Activated naive CD8-positive, alpha-beta T cell treated with anti-CD3 and anti-CD28 coated beads for 36 hours (primary cell): ENCODE measurements at regions not wholly inside any gene's neighbourhood (a gene's known extent, or its start where the extent isn't known, plus 50 kb on each side); places are given as distances from the start of the nearest gene placed in this dataset.
"Not testable (repeated sequence)": the region's sequence is repeated elsewhere in the genome, so short reads cannot be mapped to it uniquely, and the experiment has no call there.

Experiments
- DNase-seq: peaks from one replicate; pipeline ENCODE4 v3.0.0; 2021
- H3K27ac Mint-ChIP-seq: one replicate; pipeline ENCODE4 v1.8.0; 2022; ENCODE audit warnings: mild to moderate bottlenecking, moderate library complexity, mixed read lengths
- H3K27me3 Mint-ChIP-seq: one replicate; pipeline ENCODE4 v1.8.0; 2022; ENCODE audit warnings: mild to moderate bottlenecking, mixed read lengths
- H3K36me3 Mint-ChIP-seq: one replicate; pipeline ENCODE4 v1.8.0; 2021; ENCODE audit warnings: mild to moderate bottlenecking, mixed read lengths
- H3K4me1 Mint-ChIP-seq: one replicate; pipeline ENCODE4 v1.8.0; 2021; ENCODE audit warnings: mixed read lengths
- H3K4me3 Mint-ChIP-seq: one replicate; pipeline ENCODE4 v1.8.0; 2022; ENCODE audit warnings: mild to moderate bottlenecking, moderate library complexity, mixed read lengths
- H3K9me3 Mint-ChIP-seq: one replicate; pipeline ENCODE4 v1.8.0; 2022; ENCODE audit warnings: mixed read lengths

- Mint-ChIP-seq H3K27me3 (peaks cover 58% of the 10 kb centered on the region), H3K36me3 (peaks cover 2% of the 10 kb centered on the region), H3K4me1 (no peaks in the 10 kb centered on the region), H3K27ac (no peak overlapping the region), H3K4me3 (no peak overlapping the region), H3K9me3 (no peaks in the 10 kb centered on the region)
- no peak for DNase-seq
These were observed 364.7 kb upstream of the DEFB115 start for GRCh38 chr20:30892541-30893345.

GRCh38 chr20:30893346-30894314, 363.8 kb upstream of the DEFB115 start:
- H3K36me3 Mint-ChIP-seq, DNase-seq, H3K4me1 Mint-ChIP-seq, H3K9me3 Mint-ChIP-seq, H3K4me3 Mint-ChIP-seq, H3K27ac Mint-ChIP-seq: not testable (repeated sequence)
- H3K27me3 Mint-ChIP-seq = peaks cover 64% of the 10 kb centered on the region

- H3K4me3 Mint-ChIP-seq, H3K36me3 Mint-ChIP-seq, H3K4me1 Mint-ChIP-seq, H3K27ac Mint-ChIP-seq, H3K9me3 Mint-ChIP-seq, DNase-seq: not testable (repeated sequence)
- peaks cover 71% of the 10 kb centered on the region for H3K27me3 Mint-ChIP-seq
These were observed 362.6 kb upstream of the DEFB115 start for GRCh38 chr20:30894707-30895353.

- H3K4me3 Mint-ChIP-seq, H3K27ac Mint-ChIP-seq: not testable (repeated sequence)
These were observed 362.1 kb upstream of the DEFB115 start for GRCh38 chr20:30895354-30895711.

GRCh38 chr20:30899370-30900079, 357.9 kb upstream of the DEFB115 start:
- H3K36me3 Mint-ChIP-seq, H3K27ac Mint-ChIP-seq, H3K4me3 Mint-ChIP-seq, DNase-seq, H3K9me3 Mint-ChIP-seq, H3K4me1 Mint-ChIP-seq: not testable (repeated sequence)
- H3K27me3 Mint-ChIP-seq = peaks cover 42% of the 10 kb centered on the region

More at GRCh38 chr20:30895354-30895711, 362.1 kb upstream of the DEFB115 start:
- peaks cover 75% of the 10 kb centered on the region for H3K27me3 Mint-ChIP-seq
- H3K9me3 Mint-ChIP-seq, H3K36me3 Mint-ChIP-seq, DNase-seq, H3K4me1 Mint-ChIP-seq: not testable (repeated sequence)

- H3K27ac Mint-ChIP-seq, DNase-seq, H3K4me3 Mint-ChIP-seq, H3K36me3 Mint-ChIP-seq, H3K9me3 Mint-ChIP-seq, H3K4me1 Mint-ChIP-seq: not testable (repeated sequence)
- peaks cover 36% of the 10 kb centered on the region for H3K27me3 Mint-ChIP-seq
These were observed 357.3 kb upstream of the DEFB115 start for GRCh38 chr20:30900080-30900719.

- not testable (repeated sequence) for H3K4me1 Mint-ChIP-seq, DNase-seq, H3K27ac Mint-ChIP-seq, H3K9me3 Mint-ChIP-seq, H3K4me3 Mint-ChIP-seq, H3K36me3 Mint-ChIP-seq
- H3K27me3 Mint-ChIP-seq = peaks cover 14% of the 10 kb centered on the region
These were observed 352.2 kb upstream of the DEFB115 start for GRCh38 chr20:30905231-30905630.

- peaks cover 6% of the 10 kb centered on the region for H3K36me3 Mint-ChIP-seq
- DNase-seq = no peak
These were observed 346.3 kb upstream of the DEFB115 start for GRCh38 chr20:30910937-30911725.

GRCh38 chr20:30911832-30912660, 345.4 kb upstream of the DEFB115 start:
- not testable (repeated sequence) for DNase-seq, H3K27ac Mint-ChIP-seq, H3K4me1 Mint-ChIP-seq, H3K4me3 Mint-ChIP-seq, H3K36me3 Mint-ChIP-seq
- Mint-ChIP-seq H3K9me3 (peaks cover 20% of the 10 kb centered on the region), H3K27me3 (peaks cover 45% of the 10 kb centered on the region)

More at GRCh38 chr20:30910937-30911725, 346.3 kb upstream of the DEFB115 start:
- Mint-ChIP-seq H3K4me1 (no peaks in the 10 kb centered on the region), H3K4me3 (no peak overlapping the region), H3K27me3 (peaks cover 45% of the 10 kb centered on the region), H3K9me3 (peaks cover 21% of the 10 kb centered on the region), H3K27ac (no peak overlapping the region)

- not testable (repeated sequence) for H3K36me3 Mint-ChIP-seq, H3K4me3 Mint-ChIP-seq, H3K27ac Mint-ChIP-seq, H3K4me1 Mint-ChIP-seq, DNase-seq
- peaks cover 20% of the 10 kb centered on the region for H3K9me3 Mint-ChIP-seq
- peaks cover 45% of the 10 kb centered on the region for H3K27me3 Mint-ChIP-seq
These were observed 344.8 kb upstream of the DEFB115 start for GRCh38 chr20:30912661-30913026.

GRCh38 chr20:30916404-30916803, 341.1 kb upstream of the DEFB115 start:
- DNase-seq, H3K27ac Mint-ChIP-seq, H3K4me1 Mint-ChIP-seq, H3K4me3 Mint-ChIP-seq, H3K36me3 Mint-ChIP-seq: not testable (repeated sequence)
- H3K9me3 Mint-ChIP-seq = peaks cover 11% of the 10 kb centered on the region
- peaks cover 36% of the 10 kb centered on the region for H3K27me3 Mint-ChIP-seq

GRCh38 chr20:30919514-30920188, 337.8 kb upstream of the DEFB115 start:
- H3K9me3 Mint-ChIP-seq = peaks cover 7% of the 10 kb centered on the region
- H3K27ac Mint-ChIP-seq = no peak overlapping the region
- H3K4me1 Mint-ChIP-seq = no peaks in the 10 kb centered on the region
- H3K36me3 Mint-ChIP-seq = no peaks in the 10 kb centered on the region
- peaks cover 11% of the 10 kb centered on the region for H3K27me3 Mint-ChIP-seq
- H3K4me3 Mint-ChIP-seq = no peak overlapping the region
- DNase-seq = no peak
